ELF-1 (cell line): ENCODE measurements at regions not wholly inside any gene's neighbourhood (a gene's known extent, or its start where the extent isn't known, plus 50 kb on each side); places are given as distances from the start of the nearest gene placed in this dataset.
A peak's percentile ranks its signal among the peaks of the same experiment; 100 is the strongest.

Source experiments
- DNase-seq: peaks from one replicate; pipeline ENCODE4 v3.0.0-alpha.2; 2016; ENCODE audit warnings: low read depth, low spot score

GRCh38 chr7:72524037-72524436 lies 111.9 kb upstream of the CALN1 start:
- no peak for DNase-seq

GRCh38 chr7:72504061-72504706 lies 92.0 kb upstream of the CALN1 start:
- DNase-seq: no peak

- no peak for DNase-seq
Observed at GRCh38 chr7:72503644-72504043, 91.5 kb upstream of the CALN1 start.

GRCh38 chr7:72494807-72495206 lies 82.7 kb upstream of the CALN1 start:
- no peak for DNase-seq

GRCh38 chr7:72493850-72494661 lies 81.9 kb upstream of the CALN1 start:
- DNase-seq: peak; percentile 73

GRCh38 chr7:72492461-72493065 lies 80.4 kb upstream of the CALN1 start:
- DNase-seq: no peak

GRCh38 chr7:72490301-72490700 lies 78.2 kb upstream of the CALN1 start:
- no peak for DNase-seq

- no peak for DNase-seq
Observed at GRCh38 chr7:72481934-72482333, 69.8 kb upstream of the CALN1 start.

- no peak for DNase-seq
Observed at GRCh38 chr7:72476608-72477305, 64.6 kb upstream of the CALN1 start.

- DNase-seq: no peak
Observed at GRCh38 chr7:72467237-72467636, 55.1 kb upstream of the CALN1 start.

GRCh38 chr7:72466797-72467196 lies 54.7 kb upstream of the CALN1 start:
- no peak for DNase-seq

- DNase-seq: no peak
Observed at GRCh38 chr7:72465521-72465920, 53.4 kb upstream of the CALN1 start.

- DNase-seq: no peak
Observed at GRCh38 chr7:72462311-72462710, 50.2 kb upstream of the CALN1 start.
